H1 (cell line): ENCODE measurements at regions not wholly inside any gene's neighbourhood (a gene's known extent, or its start where the extent isn't known, plus 50 kb on each side); places are given as distances from the start of the nearest gene placed in this dataset.
A peak's percentile ranks its signal among the peaks of the same experiment; 100 is the strongest.

Experiments used
- BCL11A ChIP-seq, 2 experiments: IDR thresholded peaks; one replicate each; pipeline ENCODE4 v1.6.1; 2011; ENCODE audit warnings: low read depth in 2 of 2, low read length in 2 of 2, mild to moderate bottlenecking in 2 of 2
- CBX5 ChIP-seq: fragments of 300-800, 300-1000 bp; sonication (generic); IDR thresholded peaks from 2 replicates; pipeline ENCODE4 v1.7.1; 2016; ENCODE audit warnings: antibody characterized with exemption, low read length, low read depth
- CREB1 ChIP-seq: IDR thresholded peaks from 2 replicates; pipeline ENCODE4 v1.6.1; 2012; ENCODE audit warnings: inconsistent platforms
- CTBP2 ChIP-seq: IDR thresholded peaks from 2 replicates; pipeline ENCODE4 v1.7.0; 2011; ENCODE audit warnings: borderline replicate concordance, mild to moderate bottlenecking, moderate library complexity, mixed read lengths, low read length; ENCODE audit not compliant: insufficient read depth, insufficient read length
- HDAC2 ChIP-seq, 2 experiments: fragments of 300-600 bp in 1 of 2; sonication (generic) in 1 of 2; IDR thresholded peaks; 2 replicates each; pipeline ENCODE4 v1.6.1; 2011 to 2012; ENCODE audit warnings: low read depth in 2 of 2, low read length in 2 of 2, mild to moderate bottlenecking in 2 of 2, moderate library complexity in 2 of 2, borderline replicate concordance in 1 of 2, inconsistent platforms in 1 of 2
- RXRA ChIP-seq: IDR thresholded peaks from 2 replicates; pipeline ENCODE4 v1.6.1; 2011; ENCODE audit warnings: low read depth, mild to moderate bottlenecking, low read length, moderate library complexity; ENCODE audit not compliant: insufficient read depth
- SP1 ChIP-seq: IDR thresholded peaks from 2 replicates; pipeline ENCODE4 v1.6.1; 2011; ENCODE audit warnings: low read depth, low read length
- TAF7 ChIP-seq: optimal IDR thresholded peaks from 2 replicates; pipeline ENCODE3; 2011; ENCODE audit warnings: low read depth, mild to moderate bottlenecking, inconsistent platforms, low read length, moderate library complexity, borderline replicate concordance
- YY1 ChIP-seq: IDR thresholded peaks from 2 replicates; pipeline ENCODE4 v1.6.1; 2011; ENCODE audit warnings: low read depth, mild to moderate bottlenecking, low read length
- TF ChIP-seq, protein P1 (sequence below): IDR thresholded peaks from 2 replicates; pipeline ENCODE4 v1.6.1; 2011; ENCODE audit warnings: low read length, improper control_type of control experiment

DNA sequence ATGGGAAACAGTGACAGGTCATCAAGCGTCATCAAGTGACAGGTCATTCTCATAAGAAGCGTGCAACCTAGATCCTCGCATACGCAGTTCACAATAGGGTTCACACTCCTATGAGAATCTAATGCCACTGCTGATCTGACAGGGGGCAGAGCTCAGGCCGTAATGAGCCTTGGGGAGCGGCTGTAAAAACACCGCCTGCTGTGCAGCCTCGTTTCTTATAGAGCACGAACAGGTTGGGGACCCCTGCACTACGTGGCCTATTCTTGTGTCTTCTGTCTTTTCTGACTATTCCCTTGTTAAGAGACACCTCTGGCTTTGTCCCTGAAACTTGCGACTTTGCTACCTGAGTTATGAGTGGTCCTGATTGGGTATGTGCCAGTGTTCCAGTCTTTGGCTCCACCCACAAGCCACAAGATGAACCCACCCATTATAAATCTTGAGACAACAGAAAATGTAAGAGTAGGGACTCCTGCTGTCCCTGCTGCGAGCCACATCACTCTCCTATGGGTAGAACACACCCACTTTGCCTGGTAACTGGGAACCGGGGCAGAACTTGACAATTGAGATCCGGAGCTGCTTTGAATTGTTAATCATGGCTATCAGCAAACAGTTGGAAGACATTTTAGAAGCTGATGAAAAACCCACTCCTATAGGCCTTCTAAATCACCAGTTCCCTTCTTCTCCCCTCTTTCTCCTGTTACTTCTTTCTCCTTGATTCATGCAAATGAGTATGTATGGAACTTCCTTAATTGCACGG is 55.8 kb upstream of the EXOC4 start (continued):
- TF ChIP-seq HDAC2 (IDR thresholded peaks at IDR 0.05; ENCODE audit: borderline replicate concordance in 1 of 2, low read depth in 2 of 2, low read length in 2 of 2) (0 out of 4 replicates have a peak, but pooled peaks of 1 of the 2 experiments have one; percentile 16), CBX5 (no peak), CREB1 (peak; percentile 63), TAF7 (no peak), YY1 (peak; percentile 78), BCL11A (IDR thresholded peaks at IDR 0.05; ENCODE audit: low read depth in 2 of 2, low read length in 2 of 2) (no peak), CTBP2 (no peak), SP1 (peak; percentile 57; the same call in 1 of the 2 replicates), RXRA (no peak)
- TF ChIP-seq, protein P1, sequence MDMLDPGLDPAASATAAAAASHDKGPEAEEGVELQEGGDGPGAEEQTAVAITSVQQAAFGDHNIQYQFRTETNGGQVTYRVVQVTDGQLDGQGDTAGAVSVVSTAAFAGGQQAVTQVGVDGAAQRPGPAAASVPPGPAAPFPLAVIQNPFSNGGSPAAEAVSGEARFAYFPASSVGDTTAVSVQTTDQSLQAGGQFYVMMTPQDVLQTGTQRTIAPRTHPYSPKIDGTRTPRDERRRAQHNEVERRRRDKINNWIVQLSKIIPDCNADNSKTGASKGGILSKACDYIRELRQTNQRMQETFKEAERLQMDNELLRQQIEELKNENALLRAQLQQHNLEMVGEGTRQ: no peak
